SU-DHL-6 (cell line): ENCODE measurements at regions not wholly inside any gene's neighbourhood (a gene's known extent, or its start where the extent isn't known, plus 50 kb on each side); places are given as distances from the start of the nearest gene placed in this dataset.

Source experiments
- H2AFZ ChIP-seq: fragments of 200-600 bp; sonication (generic); 2 replicates; pipeline ENCODE4 v1.6.1; 2014; ENCODE audit warnings: low read depth, mild to moderate bottlenecking, moderate library complexity, mixed read lengths, antibody characterized with exemption, low read length; ENCODE audit not compliant: severe bottlenecking
- H3F3A ChIP-seq: fragments of 200-600 bp; shearing (Covaris generic); 2 replicates; pipeline ENCODE4 v1.6.0; 2016; ENCODE audit warnings: antibody characterized with exemption, mild to moderate bottlenecking; ENCODE audit not compliant: insufficient read depth
- H3K27ac ChIP-seq: fragments of 200-600 bp; sonication (generic); 2 replicates; pipeline ENCODE4 v1.5.1; 2016; ENCODE audit warnings: low read depth, mild to moderate bottlenecking, low read length, moderate library complexity, mixed read lengths
- H3K27me3 ChIP-seq: fragments of 200-600 bp; sonication (generic), shearing (Covaris generic); 2 replicates; pipeline ENCODE4 v1.6.0; 2014; ENCODE audit warnings: mild to moderate bottlenecking, low read length
- H3K36me3 ChIP-seq: fragments of 200-600 bp; sonication (generic); 2 replicates; pipeline ENCODE4 v1.6.1; 2014; ENCODE audit warnings: mild to moderate bottlenecking, low read length, mixed read lengths
- H3K4me2 ChIP-seq: fragments of 300-600, 200-600 bp; shearing (Covaris generic), sonication (generic); 2 replicates; pipeline ENCODE4 v1.6.0; 2014; ENCODE audit warnings: low read length, low read depth, mild to moderate bottlenecking; ENCODE audit not compliant: poor library complexity, severe bottlenecking
- H3K4me3 ChIP-seq: fragments of 200-600 bp; sonication (generic); 2 replicates; pipeline ENCODE4 v1.5.1; 2014; ENCODE audit warnings: antibody characterized with exemption, low read length, mild to moderate bottlenecking, mixed read lengths; ENCODE audit not compliant: insufficient read depth, poor library complexity, severe bottlenecking
- H3K79me2 ChIP-seq: fragments of 200-600 bp; sonication (generic); 2 replicates; pipeline ENCODE4 v1.6.1; 2014; ENCODE audit warnings: mild to moderate bottlenecking, low read length, moderate library complexity; ENCODE audit not compliant: insufficient read depth
- H3K9ac ChIP-seq: fragments of 200-600 bp; sonication (generic); 2 replicates; pipeline ENCODE4 v1.7.0; 2014; ENCODE audit warnings: mild to moderate bottlenecking, low read length
- H3K9me2 ChIP-seq: fragments of 200-600 bp; sonication (generic); replicated peaks from 2 replicates; pipeline ENCODE4 v1.6.1; 2014; ENCODE audit warnings: low read length; ENCODE audit not compliant: insufficient read depth
- H3K9me3 ChIP-seq: fragments of 200-600 bp; sonication (generic); 2 replicates; pipeline ENCODE4 v1.6.1; 2014; ENCODE audit warnings: low read length, mixed read lengths; ENCODE audit not compliant: insufficient read depth
- H4K20me1 ChIP-seq: fragments of 200-600 bp; sonication (generic); 2 replicates; pipeline ENCODE4 v1.6.1; 2014; ENCODE audit warnings: low read depth, mild to moderate bottlenecking, antibody characterized with exemption, low read length, moderate library complexity, mixed read lengths
- EZH2phosphoT487 ChIP-seq: fragments of 200-600 bp; sonication (generic), shearing (Covaris generic); conservative IDR thresholded peaks from 2 replicates; pipeline ENCODE4 v1.6.1; 2018; ENCODE audit warnings: mild to moderate bottlenecking, antibody characterized with exemption, low read length, moderate library complexity, mixed read lengths
- TF ChIP-seq, protein P1 (sequence below): fragments of 200-600 bp; sonication (generic); IDR thresholded peaks from one replicate; pipeline ENCODE4 v1.5.1; 2017; ENCODE audit warnings: antibody characterized with exemption, mild to moderate bottlenecking, low read length, moderate library complexity; ENCODE audit not compliant: insufficient read depth, poor library complexity, severe bottlenecking

DNA sequence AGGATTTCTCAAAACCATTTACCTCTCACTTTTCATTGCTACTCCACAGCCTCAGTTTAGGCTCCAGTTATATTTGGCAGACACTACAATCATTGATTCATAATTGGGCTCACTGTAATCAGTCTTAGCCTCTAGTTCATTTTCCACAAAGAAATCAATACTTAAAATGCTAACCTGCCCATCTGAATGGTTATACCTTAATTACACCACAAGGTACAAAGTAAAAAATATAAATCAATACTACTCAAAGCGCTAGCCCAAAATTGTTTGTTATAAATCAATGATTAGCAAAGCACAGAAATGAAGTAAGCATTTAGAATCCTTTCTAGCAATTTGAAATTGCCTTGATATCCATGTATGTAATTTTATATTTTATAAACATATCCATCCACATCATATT, 222.6 kb upstream of the NDST3 start:
- H3F3A ChIP-seq: no peaks in the 10 kb centered on the region
- no peaks in the 10 kb centered on the region for H3K79me2 ChIP-seq
- H3K36me3 ChIP-seq: no peaks in the 10 kb centered on the region
- H3K4me3 ChIP-seq: no peak overlapping the region
- H3K9me3 ChIP-seq: no peaks in the 10 kb centered on the region
- H3K9ac ChIP-seq: no peak overlapping the region
- H2AFZ ChIP-seq: no peak overlapping the region
- no peak overlapping the region for H3K27ac ChIP-seq
- H3K4me2 ChIP-seq: no peak overlapping the region
- no peaks in the 10 kb centered on the region for H3K9me2 ChIP-seq
- H4K20me1 ChIP-seq: no peaks in the 10 kb centered on the region
- TF ChIP-seq, protein P1, sequence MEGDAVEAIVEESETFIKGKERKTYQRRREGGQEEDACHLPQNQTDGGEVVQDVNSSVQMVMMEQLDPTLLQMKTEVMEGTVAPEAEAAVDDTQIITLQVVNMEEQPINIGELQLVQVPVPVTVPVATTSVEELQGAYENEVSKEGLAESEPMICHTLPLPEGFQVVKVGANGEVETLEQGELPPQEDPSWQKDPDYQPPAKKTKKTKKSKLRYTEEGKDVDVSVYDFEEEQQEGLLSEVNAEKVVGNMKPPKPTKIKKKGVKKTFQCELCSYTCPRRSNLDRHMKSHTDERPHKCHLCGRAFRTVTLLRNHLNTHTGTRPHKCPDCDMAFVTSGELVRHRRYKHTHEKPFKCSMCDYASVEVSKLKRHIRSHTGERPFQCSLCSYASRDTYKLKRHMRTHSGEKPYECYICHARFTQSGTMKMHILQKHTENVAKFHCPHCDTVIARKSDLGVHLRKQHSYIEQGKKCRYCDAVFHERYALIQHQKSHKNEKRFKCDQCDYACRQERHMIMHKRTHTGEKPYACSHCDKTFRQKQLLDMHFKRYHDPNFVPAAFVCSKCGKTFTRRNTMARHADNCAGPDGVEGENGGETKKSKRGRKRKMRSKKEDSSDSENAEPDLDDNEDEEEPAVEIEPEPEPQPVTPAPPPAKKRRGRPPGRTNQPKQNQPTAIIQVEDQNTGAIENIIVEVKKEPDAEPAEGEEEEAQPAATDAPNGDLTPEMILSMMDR: no peak
- no peak for TF ChIP-seq EZH2phosphoT487
- H3K27me3 ChIP-seq: no peaks in the 10 kb centered on the region

DNA sequence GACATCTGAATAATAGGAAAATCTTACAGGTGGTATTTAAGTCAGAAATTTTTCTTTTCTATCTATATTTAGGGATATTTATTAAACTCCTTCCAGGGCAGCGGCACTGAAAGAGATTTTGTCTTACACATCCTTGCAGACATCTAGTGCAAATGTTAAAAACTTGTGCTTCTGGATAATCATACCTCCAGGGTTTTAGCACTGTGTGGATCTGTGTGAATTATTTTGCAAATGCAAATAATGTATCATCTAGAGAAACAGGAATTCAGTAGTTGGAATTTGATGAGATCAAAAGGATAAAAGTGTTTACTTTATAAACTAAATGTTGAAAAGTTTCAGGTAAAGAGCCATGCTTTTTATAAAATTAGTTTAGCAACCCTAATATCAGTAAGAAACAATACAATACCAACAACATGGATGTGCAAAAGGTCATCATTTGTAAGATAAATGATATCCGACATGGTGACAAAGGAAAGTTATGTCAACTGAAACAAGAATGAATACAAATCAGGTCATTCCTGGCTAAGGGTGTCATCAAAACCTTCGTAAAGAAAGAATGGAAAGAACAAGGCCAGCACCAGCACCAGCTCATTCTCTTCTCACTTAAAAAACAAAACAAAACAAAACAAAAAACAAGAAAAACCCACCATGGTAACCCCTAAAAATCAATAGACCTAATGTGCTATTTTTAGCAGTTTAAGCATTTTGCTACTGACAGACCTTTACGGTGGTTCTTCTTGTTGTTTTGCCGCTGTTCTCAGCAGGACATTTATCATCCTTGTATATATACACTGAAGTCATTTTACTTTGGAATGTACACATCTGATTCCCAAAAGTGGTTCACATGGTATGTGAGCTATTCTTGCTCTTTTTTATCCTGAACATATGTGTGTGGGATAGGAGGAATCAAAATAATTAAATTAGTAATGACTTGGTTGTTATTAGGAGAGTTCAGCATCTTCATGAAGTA, 219.7 kb upstream of the NDST3 start:
- Histone ChIP-seq H3K9me2 (no peaks in the 10 kb centered on the region), H3K79me2 (no peaks in the 10 kb centered on the region), H3K27ac (no peak overlapping the region), H3K4me3 (no peak overlapping the region), H3K27me3 (no peaks in the 10 kb centered on the region), H3K4me2 (no peak overlapping the region), H3K36me3 (no peaks in the 10 kb centered on the region), H4K20me1 (no peaks in the 10 kb centered on the region), H3K9me3 (no peaks in the 10 kb centered on the region), H3F3A (no peaks in the 10 kb centered on the region), H2AFZ (no peak overlapping the region), H3K9ac (no peak overlapping the region)
- TF ChIP-seq, protein P1: no peak
- TF ChIP-seq EZH2phosphoT487: no peak

DNA sequence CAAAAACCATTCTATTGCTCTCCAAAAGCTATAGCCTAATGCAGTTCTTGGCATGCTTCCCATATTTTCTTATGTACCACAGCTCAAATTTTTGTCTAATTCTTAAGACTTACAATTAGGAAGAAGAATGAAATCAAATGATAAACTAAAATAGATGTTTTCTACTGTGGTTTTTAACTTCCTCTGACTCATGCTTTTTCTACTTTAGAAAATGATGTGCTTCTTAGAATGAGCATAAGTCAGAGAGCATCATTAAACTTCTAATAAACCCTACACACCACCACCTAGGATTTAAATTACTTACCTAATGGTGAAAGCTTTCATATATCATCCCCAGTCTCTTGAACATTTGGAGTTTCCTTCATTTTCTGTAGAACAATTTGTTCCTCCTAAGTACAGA, 217.0 kb upstream of the NDST3 start:
- Histone ChIP-seq H3K9me2 (no peaks in the 10 kb centered on the region), H3K4me2 (no peak overlapping the region), H3K79me2 (no peaks in the 10 kb centered on the region), H3K27ac (no peak overlapping the region), H3F3A (no peaks in the 10 kb centered on the region), H4K20me1 (no peaks in the 10 kb centered on the region), H3K36me3 (no peaks in the 10 kb centered on the region), H3K9me3 (no peaks in the 10 kb centered on the region), H2AFZ (no peak overlapping the region), H3K9ac (no peak overlapping the region), H3K27me3 (no peaks in the 10 kb centered on the region), H3K4me3 (no peak overlapping the region)
- TF ChIP-seq EZH2phosphoT487: no peak
- TF ChIP-seq, protein P1: no peak
